Endothelial cell (in vitro differentiated cells): ENCODE measurements at regions not wholly inside any gene's neighbourhood (a gene's known extent, or its start where the extent isn't known, plus 50 kb on each side); places are given as distances from the start of the nearest gene placed in this dataset.

Source experiments
- DNase-seq: peaks from one replicate; pipeline ENCODE4 v3.0.0; 2021; ENCODE audit warnings: low spot score
- H3K27ac Mint-ChIP-seq: one replicate; pipeline ENCODE4 v1.8.0; 2021; ENCODE audit warnings: mixed read lengths, inconsistent platforms; ENCODE audit not compliant: unreplicated experiment
- H3K27me3 Mint-ChIP-seq: one replicate; pipeline ENCODE4 v1.8.0; 2021; ENCODE audit warnings: mild to moderate bottlenecking, moderate library complexity, mixed read lengths, inconsistent platforms; ENCODE audit not compliant: unreplicated experiment
- H3K36me3 Mint-ChIP-seq: one replicate; pipeline ENCODE4 v1.8.0; 2021; ENCODE audit warnings: mild to moderate bottlenecking, low read depth, mixed read lengths, inconsistent platforms; ENCODE audit not compliant: unreplicated experiment
- H3K4me1 Mint-ChIP-seq: one replicate; pipeline ENCODE4 v1.8.0; 2021; ENCODE audit warnings: mild to moderate bottlenecking, mixed read lengths, inconsistent platforms; ENCODE audit not compliant: unreplicated experiment
- H3K4me3 Mint-ChIP-seq: one replicate; pipeline ENCODE4 v1.8.0; 2021; ENCODE audit warnings: mild to moderate bottlenecking, mixed read lengths, inconsistent platforms; ENCODE audit not compliant: unreplicated experiment
- H3K9me3 Mint-ChIP-seq: one replicate; pipeline ENCODE4 v1.8.0; 2021; ENCODE audit warnings: mixed read lengths, inconsistent platforms; ENCODE audit not compliant: unreplicated experiment
- CTCF ChIP-seq: fragments of 200-600 bp; sonication (generic); IDR thresholded peaks from one replicate; pipeline ENCODE4 v1.5.0; 2021; ENCODE audit warnings: antibody characterized with exemption; ENCODE audit not compliant: unreplicated experiment

- Mint-ChIP-seq H3K36me3 (peaks cover 8% of the 10 kb centered on the region), H3K9me3 (peaks cover 5% of the 10 kb centered on the region), H3K27me3 (peaks cover 2% of the 10 kb centered on the region), H3K27ac (peak overlapping the region; percentile 28), H3K4me1 (peaks cover 8% of the 10 kb centered on the region), H3K4me3 (peak overlapping the region; percentile 15)
- no peak for DNase-seq
- TF ChIP-seq CTCF: no peak
Observed at GRCh38 chr13:61144834-61145593, 270.6 kb downstream of the PCDH20 start.

GRCh38 chr13:61144301-61144700 lies 271.3 kb downstream of the PCDH20 start:
- Mint-ChIP-seq H3K4me1 (peaks cover 8% of the 10 kb centered on the region), H3K9me3 (peaks cover 5% of the 10 kb centered on the region), H3K36me3 (peaks cover 8% of the 10 kb centered on the region), H3K27me3 (peaks cover 2% of the 10 kb centered on the region), H3K4me3 (peak overlapping the region; percentile 15), H3K27ac (peak overlapping the region; percentile 28)
- DNase-seq: no peak
- no peak for TF ChIP-seq CTCF

- DNase-seq: no peak
- Mint-ChIP-seq H3K27ac (no peak overlapping the region), H3K27me3 (peaks cover 2% of the 10 kb centered on the region), H3K4me1 (peaks cover 8% of the 10 kb centered on the region), H3K36me3 (peaks cover 8% of the 10 kb centered on the region), H3K4me3 (no peak overlapping the region), H3K9me3 (peaks cover 5% of the 10 kb centered on the region)
- TF ChIP-seq CTCF: no peak
Observed at GRCh38 chr13:61142506-61142905, 273.1 kb downstream of the PCDH20 start.

- H3K9me3 Mint-ChIP-seq: no peaks in the 10 kb centered on the region
- H3K27ac Mint-ChIP-seq: no peak overlapping the region
- H3K36me3 Mint-ChIP-seq: no peaks in the 10 kb centered on the region
- no peak overlapping the region for H3K4me3 Mint-ChIP-seq
- no peaks in the 10 kb centered on the region for H3K4me1 Mint-ChIP-seq
- no peaks in the 10 kb centered on the region for H3K27me3 Mint-ChIP-seq
- TF ChIP-seq CTCF: no peak
- no peak for DNase-seq
Observed at GRCh38 chr13:61138857-61139256, 276.8 kb downstream of the PCDH20 start.

- Mint-ChIP-seq H3K27me3 (no peaks in the 10 kb centered on the region), H3K4me1 (no peaks in the 10 kb centered on the region), H3K4me3 (no peak overlapping the region), H3K36me3 (no peaks in the 10 kb centered on the region), H3K27ac (no peak overlapping the region), H3K9me3 (no peaks in the 10 kb centered on the region)
- TF ChIP-seq CTCF: no peak
- no peak for DNase-seq
Observed at GRCh38 chr13:61136515-61136914, 279.1 kb downstream of the PCDH20 start.
